ENCODE measurements at regions not wholly inside any gene's neighbourhood (a gene's known extent, or its start where the extent isn't known, plus 50 kb on each side); places are given as distances from the start of the nearest gene placed in this dataset.
A peak's percentile ranks its signal among the peaks of the same experiment; 100 is the strongest.
"Not testable (repeated sequence)": the region's sequence is repeated elsewhere in the genome, so short reads cannot be mapped to it uniquely, and the experiment has no call there.

GRCh38 chr6:142016666-142017065, 116.1 kb upstream of the GJE1 start:
- H3K9ac ChIP-seq (ENCODE audit: low read depth, low read length); H3K36me3 ChIP-seq (ENCODE audit: control insufficient read depth, insufficient read depth, low read length); H3K27me3 ChIP-seq (ENCODE audit: control insufficient read depth, insufficient read depth, low read length); H3K9me3 ChIP-seq (ENCODE audit: control insufficient read depth, insufficient read depth, low read length): not testable (repeated sequence)
- peaks cover 12% of the 10 kb centered on the region for H3K4me1 ChIP-seq (ENCODE audit: control insufficient read depth, insufficient read depth, low read length)
- peak overlapping the region; percentile 35 for H3K4me3 ChIP-seq (ENCODE audit: low read depth, low read length)

DNA sequence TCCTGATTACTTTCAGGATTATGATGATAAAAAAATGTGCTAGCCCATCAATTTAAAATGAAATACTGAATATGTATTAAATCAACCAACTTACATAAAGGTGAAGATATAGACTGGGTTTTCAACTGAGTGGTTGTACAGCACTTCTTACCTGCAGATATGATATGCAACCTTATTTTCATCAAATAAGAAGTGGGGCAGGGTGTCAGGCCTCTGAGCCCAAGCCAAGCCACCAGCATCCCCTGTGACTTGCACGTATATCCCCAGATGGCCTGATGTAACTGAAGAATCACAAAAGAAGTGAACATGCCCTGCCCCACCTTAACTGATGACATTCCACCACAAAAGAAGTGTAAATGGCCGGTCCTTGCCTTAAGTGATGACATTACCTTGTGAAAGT, 117.3 kb upstream of the GJE1 start:
- not testable (repeated sequence) for H3K27me3 ChIP-seq (ENCODE audit: control insufficient read depth, insufficient read depth, low read length); H3K9me3 ChIP-seq (ENCODE audit: control insufficient read depth, insufficient read depth, low read length); H3K36me3 ChIP-seq (ENCODE audit: control insufficient read depth, insufficient read depth, low read length)
- Histone ChIP-seq H3K4me3 (ENCODE audit: low read depth, low read length) (peak overlapping the region; percentile 22), H3K4me1 (ENCODE audit: control insufficient read depth, insufficient read depth, low read length) (peaks cover 12% of the 10 kb centered on the region), H3K9ac (ENCODE audit: low read depth, low read length) (peak overlapping the region; percentile 66)

DNA sequence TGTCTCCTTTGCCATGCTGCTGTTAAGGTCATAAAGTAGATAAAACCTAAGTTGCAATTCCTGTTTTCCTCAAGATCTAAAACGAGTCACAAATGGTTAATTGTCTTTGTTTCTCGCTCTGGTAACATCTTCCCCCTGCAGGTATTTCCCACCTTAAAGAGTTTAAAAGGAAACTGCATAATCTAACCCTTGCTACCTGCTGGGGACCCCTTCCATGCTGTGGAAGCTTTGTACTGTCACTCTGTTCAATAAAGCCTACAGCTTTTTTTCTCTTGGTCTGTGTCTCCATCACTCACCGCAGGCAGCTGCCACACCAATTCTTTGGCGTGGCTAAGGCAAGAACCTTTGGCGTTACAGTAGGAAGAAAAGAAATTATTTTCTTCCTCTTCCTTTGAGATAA, 117.7 kb upstream of the GJE1 start:
- Histone ChIP-seq H3K9ac (ENCODE audit: low read depth, low read length) (no peak overlapping the region), H3K4me3 (ENCODE audit: low read depth, low read length) (peak overlapping the region; percentile 22), H3K4me1 (ENCODE audit: control insufficient read depth, insufficient read depth, low read length) (peaks cover 12% of the 10 kb centered on the region), H3K27me3 (ENCODE audit: control insufficient read depth, insufficient read depth, low read length) (no peaks in the 10 kb centered on the region), H3K36me3 (ENCODE audit: control insufficient read depth, insufficient read depth, low read length) (peaks cover 5% of the 10 kb centered on the region), H3K9me3 (ENCODE audit: control insufficient read depth, insufficient read depth, low read length) (no peaks in the 10 kb centered on the region)

GRCh38 chr6:142014515-142014914, 118.2 kb upstream of the GJE1 start:
- Histone ChIP-seq H3K9me3 (ENCODE audit: control insufficient read depth, insufficient read depth, low read length) (no peaks in the 10 kb centered on the region), H3K36me3 (ENCODE audit: control insufficient read depth, insufficient read depth, low read length) (peaks cover 5% of the 10 kb centered on the region), H3K9ac (ENCODE audit: low read depth, low read length) (no peak overlapping the region), H3K27me3 (ENCODE audit: control insufficient read depth, insufficient read depth, low read length) (no peaks in the 10 kb centered on the region), H3K4me3 (ENCODE audit: low read depth, low read length) (peak overlapping the region; percentile 22), H3K4me1 (ENCODE audit: control insufficient read depth, insufficient read depth, low read length) (peaks cover 12% of the 10 kb centered on the region)

- Histone ChIP-seq H3K27me3 (ENCODE audit: control insufficient read depth, insufficient read depth, low read length) (no peaks in the 10 kb centered on the region), H3K9ac (ENCODE audit: low read depth, low read length) (no peak overlapping the region), H3K36me3 (ENCODE audit: control insufficient read depth, insufficient read depth, low read length) (peaks cover 5% of the 10 kb centered on the region), H3K4me3 (ENCODE audit: low read depth, low read length) (peak overlapping the region; percentile 22), H3K9me3 (ENCODE audit: control insufficient read depth, insufficient read depth, low read length) (no peaks in the 10 kb centered on the region), H3K4me1 (ENCODE audit: control insufficient read depth, insufficient read depth, low read length) (peaks cover 12% of the 10 kb centered on the region)
Observed at GRCh38 chr6:142013875-142014495, 118.7 kb upstream of the GJE1 start.

- Histone ChIP-seq H3K36me3 (ENCODE audit: control insufficient read depth, insufficient read depth, low read length) (no peaks in the 10 kb centered on the region), H3K4me1 (ENCODE audit: control insufficient read depth, insufficient read depth, low read length) (peaks cover 12% of the 10 kb centered on the region), H3K9me3 (ENCODE audit: control insufficient read depth, insufficient read depth, low read length) (no peaks in the 10 kb centered on the region), H3K4me3 (ENCODE audit: low read depth, low read length) (no peak overlapping the region), H3K9ac (ENCODE audit: low read depth, low read length) (no peak overlapping the region), H3K27me3 (ENCODE audit: control insufficient read depth, insufficient read depth, low read length) (no peaks in the 10 kb centered on the region)
Observed at GRCh38 chr6:142013287-142013686, 119.4 kb upstream of the GJE1 start.

- Histone ChIP-seq H3K9me3 (ENCODE audit: control insufficient read depth, insufficient read depth, low read length) (no peaks in the 10 kb centered on the region), H3K9ac (ENCODE audit: low read depth, low read length) (no peak overlapping the region), H3K4me3 (ENCODE audit: low read depth, low read length) (no peak overlapping the region), H3K27me3 (ENCODE audit: control insufficient read depth, insufficient read depth, low read length) (no peaks in the 10 kb centered on the region), H3K36me3 (ENCODE audit: control insufficient read depth, insufficient read depth, low read length) (no peaks in the 10 kb centered on the region), H3K4me1 (ENCODE audit: control insufficient read depth, insufficient read depth, low read length) (peaks cover 12% of the 10 kb centered on the region)
Observed at GRCh38 chr6:142011775-142012174, 121.0 kb upstream of the GJE1 start.

GRCh38 chr6:142011156-142011555, 121.6 kb upstream of the GJE1 start:
- no peak overlapping the region for H3K4me3 ChIP-seq (ENCODE audit: low read depth, low read length)
- no peaks in the 10 kb centered on the region for H3K27me3 ChIP-seq (ENCODE audit: control insufficient read depth, insufficient read depth, low read length)
- no peak overlapping the region for H3K9ac ChIP-seq (ENCODE audit: low read depth, low read length)
- no peaks in the 10 kb centered on the region for H3K9me3 ChIP-seq (ENCODE audit: control insufficient read depth, insufficient read depth, low read length)
- H3K4me1 ChIP-seq (ENCODE audit: control insufficient read depth, insufficient read depth, low read length): peaks cover 12% of the 10 kb centered on the region
- H3K36me3 ChIP-seq (ENCODE audit: control insufficient read depth, insufficient read depth, low read length): no peaks in the 10 kb centered on the region

DNA sequence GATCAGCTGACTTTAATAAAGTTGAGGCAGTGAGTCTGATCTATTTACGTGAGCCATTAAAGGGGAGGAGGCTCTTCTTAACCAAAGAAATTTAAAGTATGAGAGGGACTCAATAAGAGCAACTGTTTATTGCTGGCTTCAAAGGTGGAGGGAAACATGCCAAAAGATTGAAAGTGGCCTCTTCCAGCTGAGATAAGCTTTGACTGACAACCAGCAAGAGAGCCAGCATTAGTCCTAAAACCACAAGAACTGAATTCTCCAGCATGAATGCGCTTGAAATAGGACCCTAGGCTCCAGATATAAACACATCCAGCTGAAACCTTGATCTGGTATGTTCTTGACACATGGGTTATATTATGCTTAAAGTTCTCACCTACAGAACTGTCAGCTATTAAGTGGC, 123.1 kb upstream of the GJE1 start:
- Histone ChIP-seq H3K27me3 (ENCODE audit: control insufficient read depth, insufficient read depth, low read length) (no peaks in the 10 kb centered on the region), H3K4me1 (ENCODE audit: control insufficient read depth, insufficient read depth, low read length) (peaks cover 8% of the 10 kb centered on the region), H3K9me3 (ENCODE audit: control insufficient read depth, insufficient read depth, low read length) (no peaks in the 10 kb centered on the region), H3K36me3 (ENCODE audit: control insufficient read depth, insufficient read depth, low read length) (no peaks in the 10 kb centered on the region), H3K4me3 (ENCODE audit: low read depth, low read length) (no peak overlapping the region), H3K9ac (ENCODE audit: low read depth, low read length) (no peak overlapping the region)

DNA sequence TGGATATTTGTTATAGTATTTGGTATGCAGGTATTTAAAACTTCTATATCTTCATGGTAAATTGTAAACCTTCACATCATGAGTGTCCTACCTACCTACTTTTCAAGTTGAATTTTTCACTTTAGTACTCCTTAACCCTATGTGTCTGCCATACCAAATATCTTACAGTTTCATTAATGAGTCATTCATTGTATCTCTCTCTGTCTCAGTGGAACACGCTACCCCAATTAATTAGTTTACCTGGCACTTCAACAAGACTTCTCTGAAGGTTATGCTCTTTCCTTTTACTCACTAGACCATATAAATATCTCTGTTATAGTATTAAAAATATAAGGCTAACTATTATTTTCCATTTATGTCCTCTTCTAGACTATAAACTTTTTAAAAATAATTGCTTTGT, 123.9 kb upstream of the GJE1 start:
- Histone ChIP-seq H3K36me3 (ENCODE audit: control insufficient read depth, insufficient read depth, low read length) (no peaks in the 10 kb centered on the region), H3K27me3 (ENCODE audit: control insufficient read depth, insufficient read depth, low read length) (no peaks in the 10 kb centered on the region)

GRCh38 chr6:142008016-142008735, 124.5 kb upstream of the GJE1 start:
- H3K27me3 ChIP-seq (ENCODE audit: control insufficient read depth, insufficient read depth, low read length): no peaks in the 10 kb centered on the region
- H3K36me3 ChIP-seq (ENCODE audit: control insufficient read depth, insufficient read depth, low read length): no peaks in the 10 kb centered on the region
- no peak overlapping the region for H3K9ac ChIP-seq (ENCODE audit: low read depth, low read length)
- no peaks in the 10 kb centered on the region for H3K9me3 ChIP-seq (ENCODE audit: control insufficient read depth, insufficient read depth, low read length)
- no peak overlapping the region for H3K4me3 ChIP-seq (ENCODE audit: low read depth, low read length)
- no peaks in the 10 kb centered on the region for H3K4me1 ChIP-seq (ENCODE audit: control insufficient read depth, insufficient read depth, low read length)

More for the DNA sequence above, 123.9 kb upstream of the GJE1 start:
- Histone ChIP-seq H3K4me3 (ENCODE audit: low read depth, low read length) (no peak overlapping the region), H3K9ac (ENCODE audit: low read depth, low read length) (no peak overlapping the region), H3K4me1 (ENCODE audit: control insufficient read depth, insufficient read depth, low read length) (peaks cover 1% of the 10 kb centered on the region), H3K9me3 (ENCODE audit: control insufficient read depth, insufficient read depth, low read length) (no peaks in the 10 kb centered on the region)

DNA sequence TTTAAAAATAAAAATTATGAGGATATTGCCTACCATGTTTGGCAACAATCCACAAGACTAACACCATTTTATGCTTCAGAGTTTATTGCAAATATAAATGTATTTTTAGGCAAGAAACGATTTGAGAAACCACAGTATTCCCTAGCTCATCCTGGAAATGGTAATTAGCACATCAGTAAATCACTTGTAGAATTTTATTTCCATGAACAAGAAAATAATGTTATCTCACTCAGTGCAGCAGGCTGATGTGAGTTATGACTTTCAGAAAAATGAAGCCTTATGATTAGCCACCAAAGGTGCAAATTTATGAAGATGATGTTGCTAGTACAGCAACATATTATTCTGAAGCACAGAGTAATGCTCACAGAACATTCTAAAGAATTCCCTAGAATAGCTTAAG, 127.7 kb upstream of the GJE1 start:
- H3K4me1 ChIP-seq (ENCODE audit: control insufficient read depth, insufficient read depth, low read length): no peaks in the 10 kb centered on the region
- H3K9ac ChIP-seq (ENCODE audit: low read depth, low read length): no peak overlapping the region
- no peak overlapping the region for H3K4me3 ChIP-seq (ENCODE audit: low read depth, low read length)
- no peaks in the 10 kb centered on the region for H3K9me3 ChIP-seq (ENCODE audit: control insufficient read depth, insufficient read depth, low read length)
- H3K27me3 ChIP-seq (ENCODE audit: control insufficient read depth, insufficient read depth, low read length): no peaks in the 10 kb centered on the region
- H3K36me3 ChIP-seq (ENCODE audit: control insufficient read depth, insufficient read depth, low read length): no peaks in the 10 kb centered on the region
